ENCODE measurements at regions not wholly inside any gene's neighbourhood (a gene's known extent, or its start where the extent isn't known, plus 50 kb on each side); places are given as distances from the start of the nearest gene placed in this dataset.

DNA sequence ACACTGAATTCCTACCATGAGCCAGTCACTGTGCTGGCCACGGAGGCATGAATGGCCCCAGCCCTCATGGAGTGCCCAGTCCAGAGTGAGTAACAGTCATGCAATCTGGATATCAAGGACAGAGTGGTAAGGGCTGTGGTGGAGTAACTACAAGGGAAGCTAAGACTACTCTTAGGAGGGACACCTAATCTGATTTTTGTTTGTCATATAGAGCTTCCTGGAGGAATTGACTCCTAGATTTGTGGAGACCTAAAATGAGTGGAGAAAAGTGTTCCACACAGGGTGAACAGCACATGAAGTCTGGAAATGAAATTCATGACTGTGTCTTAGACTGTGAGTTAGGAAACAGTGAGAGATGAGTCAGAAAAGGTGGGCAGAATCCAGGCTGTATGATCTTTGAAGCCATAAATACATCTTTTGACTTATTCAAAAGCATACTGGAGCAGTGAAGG is 219.9 kb downstream of the NFKBIZ start:
- no peaks in the 10 kb centered on the region for H3K36me3 ChIP-seq (replicated peaks; ENCODE audit: insufficient read depth, low read depth)
- H4K20me1 ChIP-seq (ENCODE audit: insufficient read depth, poor library complexity, severe bottlenecking): no peaks in the 10 kb centered on the region
- no peak overlapping the region for H2AFZ ChIP-seq
- peak overlapping the region; percentile 74 for H3K27ac ChIP-seq
- 75% methylated on average over 1 of the region's 1 CpG for WGBS (ENCODE audit: low lambda C conversion rate, missing lambda C conversion rate)
- no peak overlapping the region for H3K4me3 ChIP-seq
- no peak overlapping the region for H3K4me2 ChIP-seq
- H3K9me3 ChIP-seq (ENCODE audit: low read depth): no peaks in the 10 kb centered on the region
- H3K9me2 ChIP-seq (replicated peaks; ENCODE audit: insufficient read depth): no peaks in the 10 kb centered on the region
- DNase-seq (ENCODE audit: low spot score): peak; percentile 42
- H3K27me3 ChIP-seq: no peaks in the 10 kb centered on the region
- no peaks in the 10 kb centered on the region for H3K79me2 ChIP-seq
- TF ChIP-seq, protein P1, sequence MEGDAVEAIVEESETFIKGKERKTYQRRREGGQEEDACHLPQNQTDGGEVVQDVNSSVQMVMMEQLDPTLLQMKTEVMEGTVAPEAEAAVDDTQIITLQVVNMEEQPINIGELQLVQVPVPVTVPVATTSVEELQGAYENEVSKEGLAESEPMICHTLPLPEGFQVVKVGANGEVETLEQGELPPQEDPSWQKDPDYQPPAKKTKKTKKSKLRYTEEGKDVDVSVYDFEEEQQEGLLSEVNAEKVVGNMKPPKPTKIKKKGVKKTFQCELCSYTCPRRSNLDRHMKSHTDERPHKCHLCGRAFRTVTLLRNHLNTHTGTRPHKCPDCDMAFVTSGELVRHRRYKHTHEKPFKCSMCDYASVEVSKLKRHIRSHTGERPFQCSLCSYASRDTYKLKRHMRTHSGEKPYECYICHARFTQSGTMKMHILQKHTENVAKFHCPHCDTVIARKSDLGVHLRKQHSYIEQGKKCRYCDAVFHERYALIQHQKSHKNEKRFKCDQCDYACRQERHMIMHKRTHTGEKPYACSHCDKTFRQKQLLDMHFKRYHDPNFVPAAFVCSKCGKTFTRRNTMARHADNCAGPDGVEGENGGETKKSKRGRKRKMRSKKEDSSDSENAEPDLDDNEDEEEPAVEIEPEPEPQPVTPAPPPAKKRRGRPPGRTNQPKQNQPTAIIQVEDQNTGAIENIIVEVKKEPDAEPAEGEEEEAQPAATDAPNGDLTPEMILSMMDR (IDR thresholded peaks at IDR 0.05; ENCODE audit: poor library complexity): no peak
- TF ChIP-seq EZH2 (IDR thresholded peaks at IDR 0.05; ENCODE audit: borderline replicate concordance): no peak
- TF ChIP-seq EZH2phosphoT487 (IDR thresholded peaks at IDR 0.05; ENCODE audit: low read depth, severe bottlenecking, unreplicated experiment): no peak
- peaks cover 5% of the 10 kb centered on the region for H3K4me1 ChIP-seq (ENCODE audit: insufficient read depth)

DNA sequence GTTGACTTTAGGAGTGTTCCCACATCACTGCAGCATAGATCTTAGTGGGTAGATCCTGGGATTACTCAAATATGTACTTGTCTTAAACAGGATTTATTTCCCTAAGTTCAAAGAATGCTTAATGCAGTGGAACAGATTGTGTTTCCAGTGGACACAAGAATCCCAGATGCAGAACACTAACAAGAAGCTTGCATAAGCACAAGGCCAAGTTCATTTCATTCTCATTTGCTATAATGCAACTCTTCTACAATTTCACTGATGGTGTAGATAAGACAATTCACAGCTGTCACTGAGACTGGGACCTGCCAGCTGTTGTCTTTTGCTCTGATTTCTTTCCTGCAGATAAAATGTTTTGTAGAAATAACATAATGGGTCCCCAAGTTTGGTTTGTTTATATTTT is 225.6 kb downstream of the NFKBIZ start:
- no peaks in the 10 kb centered on the region for H3K9me3 ChIP-seq (ENCODE audit: low read depth)
- H2AFZ ChIP-seq: no peak overlapping the region
- H3K4me1 ChIP-seq (ENCODE audit: insufficient read depth): peaks cover 23% of the 10 kb centered on the region
- no peaks in the 10 kb centered on the region for H3K36me3 ChIP-seq (replicated peaks; ENCODE audit: insufficient read depth, low read depth)
- no peak overlapping the region for H3K4me2 ChIP-seq
- H3K4me3 ChIP-seq: no peak overlapping the region
- no peak for DNase-seq (ENCODE audit: low spot score)
- no peaks in the 10 kb centered on the region for H3K79me2 ChIP-seq
- H3K9me2 ChIP-seq (replicated peaks; ENCODE audit: insufficient read depth): no peaks in the 10 kb centered on the region
- no peaks in the 10 kb centered on the region for H4K20me1 ChIP-seq (ENCODE audit: insufficient read depth, poor library complexity, severe bottlenecking)
- no peaks in the 10 kb centered on the region for H3K27me3 ChIP-seq
- TF ChIP-seq, protein P1 (IDR thresholded peaks at IDR 0.05; ENCODE audit: poor library complexity): no peak
- TF ChIP-seq EZH2phosphoT487 (IDR thresholded peaks at IDR 0.05; ENCODE audit: low read depth, severe bottlenecking, unreplicated experiment) (no peak), EZH2 (IDR thresholded peaks at IDR 0.05; ENCODE audit: borderline replicate concordance) (no peak)
- peak overlapping the region; percentile 42 for H3K27ac ChIP-seq

DNA sequence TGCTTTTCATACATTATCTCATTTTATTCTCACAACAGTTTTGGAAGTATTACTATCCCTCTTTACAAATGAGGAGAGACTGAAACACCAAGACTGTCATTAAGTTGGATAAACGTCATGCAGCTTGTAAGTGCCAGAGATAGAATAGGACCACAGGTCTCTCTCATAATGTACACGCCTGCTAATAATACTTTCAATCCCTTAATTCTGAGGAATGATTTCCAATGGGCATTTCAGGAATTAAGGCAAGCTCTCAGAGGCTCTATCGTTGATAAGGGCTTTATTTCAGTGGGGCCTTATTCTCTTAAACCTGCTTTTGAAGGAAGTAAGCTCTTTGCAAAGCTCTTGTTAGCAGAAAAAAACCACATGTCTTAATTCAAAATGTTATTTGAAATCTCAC is 229.1 kb downstream of the NFKBIZ start:
- no peaks in the 10 kb centered on the region for H3K9me2 ChIP-seq (replicated peaks; ENCODE audit: insufficient read depth)
- H3K79me2 ChIP-seq: no peaks in the 10 kb centered on the region
- no peaks in the 10 kb centered on the region for H3K36me3 ChIP-seq (replicated peaks; ENCODE audit: insufficient read depth, low read depth)
- H3K4me2 ChIP-seq: peak overlapping the region; percentile 49
- no peak for DNase-seq (ENCODE audit: low spot score)
- no peaks in the 10 kb centered on the region for H3K9me3 ChIP-seq (ENCODE audit: low read depth)
- no peaks in the 10 kb centered on the region for H3K27me3 ChIP-seq
- peak overlapping the region; percentile 69 for H3K27ac ChIP-seq
- TF ChIP-seq EZH2 (IDR thresholded peaks at IDR 0.05; ENCODE audit: borderline replicate concordance) (no peak), EZH2phosphoT487 (IDR thresholded peaks at IDR 0.05; ENCODE audit: low read depth, severe bottlenecking, unreplicated experiment) (no peak)
- TF ChIP-seq, protein P1 (IDR thresholded peaks at IDR 0.05; ENCODE audit: poor library complexity): no peak
- WGBS (ENCODE audit: low lambda C conversion rate, missing lambda C conversion rate): 43% methylated on average over 3 of the region's 3 CpGs
- peaks cover 30% of the 10 kb centered on the region for H3K4me1 ChIP-seq (ENCODE audit: insufficient read depth)
- no peaks in the 10 kb centered on the region for H4K20me1 ChIP-seq (ENCODE audit: insufficient read depth, poor library complexity, severe bottlenecking)
- H3K4me3 ChIP-seq: no peak overlapping the region
- no peak overlapping the region for H2AFZ ChIP-seq
